Bronchial epithelial cell (primary cell): ENCODE measurements at regions not wholly inside any gene's neighbourhood (a gene's known extent, or its start where the extent isn't known, plus 50 kb on each side); places are given as distances from the start of the nearest gene placed in this dataset.

Source experiments
- DNase-seq: peaks from one replicate; pipeline ENCODE4 v3.0.0-alpha.2; 2010; ENCODE audit warnings: low read depth
- FAIRE-seq: peaks from 2 replicates; lab custom pipeline; 2011; peaks lifted over from hg19 to GRCh38; lab: Jason Lieb, UNC
- H3K27me3 ChIP-seq: 2 replicates; pipeline ENCODE4 v1.5.1; 2011; ENCODE audit warnings: low read length; ENCODE audit not compliant: control insufficient read depth, insufficient read depth
- H3K36me3 ChIP-seq: 2 replicates; pipeline ENCODE4 v1.5.1; 2011; ENCODE audit warnings: low read length; ENCODE audit not compliant: control insufficient read depth, insufficient read depth
- H3K4me3 ChIP-seq: 2 replicates; pipeline ENCODE4 v1.5.1; 2011; ENCODE audit warnings: mild to moderate bottlenecking, low read depth, low read length, control low read depth
- CTCF ChIP-seq: IDR thresholded peaks from 2 replicates; pipeline ENCODE4 v1.5.1; 2011; ENCODE audit warnings: mild to moderate bottlenecking, moderate library complexity, low read length, control low read depth, inconsistent platforms; ENCODE audit not compliant: insufficient read depth, severe bottlenecking

GRCh38 chr2:126976721-126977328, 78.1 kb downstream of the TEX51 start:
- DNase-seq = no peak
- no peak for TF ChIP-seq CTCF
- FAIRE-seq = no peak
- Histone ChIP-seq H3K4me3 (no peak overlapping the region), H3K27me3 (peaks cover 4% of the 10 kb centered on the region), H3K36me3 (no peaks in the 10 kb centered on the region)

GRCh38 chr2:126978333-126978732, 79.6 kb downstream of the TEX51 start:
- TF ChIP-seq CTCF = no peak
- H3K36me3 ChIP-seq = no peaks in the 10 kb centered on the region
- H3K4me3 ChIP-seq = no peak overlapping the region
- peaks cover 4% of the 10 kb centered on the region for H3K27me3 ChIP-seq
- DNase-seq (no peak), FAIRE-seq (no peak)

DNA sequence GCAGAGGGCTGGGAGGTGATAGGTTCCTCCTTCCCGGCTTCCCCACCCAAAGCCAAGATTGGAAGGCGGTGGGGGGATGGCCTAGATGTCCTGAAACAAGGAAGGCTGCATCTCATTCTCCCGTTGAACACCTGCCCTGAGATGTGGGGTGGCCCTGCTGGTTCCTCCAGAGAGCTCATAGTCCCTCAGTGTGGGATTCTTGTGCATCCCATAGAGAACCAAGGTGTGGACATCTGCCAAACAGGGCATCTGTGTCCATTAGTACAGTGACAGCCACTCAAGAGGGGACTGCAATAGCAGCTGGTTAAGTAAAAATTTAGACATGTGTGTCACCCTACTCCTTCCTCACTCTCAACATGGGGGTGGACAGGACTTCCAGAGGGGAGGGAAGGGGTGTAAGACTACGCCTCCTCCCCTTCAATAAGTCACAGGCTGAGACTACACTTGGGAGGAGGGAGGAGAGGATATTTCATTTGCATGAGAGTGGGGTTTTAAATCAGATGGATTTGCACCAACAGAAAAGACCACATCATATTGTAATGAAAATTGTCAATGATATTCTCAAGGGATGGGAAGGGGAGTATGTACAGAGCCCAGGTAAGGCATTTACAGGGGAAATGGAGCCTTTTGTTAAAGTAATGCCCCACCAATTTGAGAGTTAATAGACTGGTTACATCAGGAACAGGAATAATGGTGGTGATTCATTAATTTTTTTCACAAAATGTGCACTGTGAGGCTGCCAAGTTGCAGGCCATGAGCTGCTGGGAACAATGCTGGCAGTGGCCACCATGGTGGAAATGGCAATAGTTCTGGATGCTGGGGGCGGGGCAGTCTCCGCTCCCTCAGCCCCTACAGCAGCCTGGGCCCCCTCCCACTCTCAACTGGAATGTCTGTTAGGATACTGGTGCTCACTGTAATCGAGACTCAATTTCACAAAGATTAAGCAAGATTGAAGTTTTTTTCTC, 80.6 kb downstream of the TEX51 start:
- Histone ChIP-seq H3K36me3 (no peaks in the 10 kb centered on the region), H3K4me3 (no peak overlapping the region), H3K27me3 (peaks cover under 1% of the 10 kb centered on the region)
- FAIRE-seq = no peak
- TF ChIP-seq CTCF = no peak
- no peak for DNase-seq

GRCh38 chr2:126981476-126981875, 82.8 kb downstream of the TEX51 start:
- FAIRE-seq = no peak
- DNase-seq = peak; percentile 12

GRCh38 chr2:126982935-126983334, 84.2 kb downstream of the TEX51 start:
- no peak for TF ChIP-seq CTCF
- FAIRE-seq (no peak), DNase-seq (no peak)
- Histone ChIP-seq H3K4me3 (no peak overlapping the region), H3K36me3 (no peaks in the 10 kb centered on the region), H3K27me3 (peaks cover 3% of the 10 kb centered on the region)

More at GRCh38 chr2:126981476-126981875, 82.8 kb downstream of the TEX51 start:
- no peak for TF ChIP-seq CTCF
- Histone ChIP-seq H3K27me3 (peaks cover 3% of the 10 kb centered on the region), H3K4me3 (no peak overlapping the region), H3K36me3 (no peaks in the 10 kb centered on the region)
